PFSK-1 (cell line): ENCODE measurements at regions not wholly inside any gene's neighbourhood (a gene's known extent, or its start where the extent isn't known, plus 50 kb on each side); places are given as distances from the start of the nearest gene placed in this dataset.

ENCODE experiments used
- FOXP2 ChIP-seq: optimal IDR thresholded peaks from 2 replicates; pipeline ENCODE3; 2011; ENCODE audit warnings: borderline replicate concordance, control low read depth, inconsistent platforms; ENCODE audit not compliant: insufficient read depth; ENCODE audit errors: extremely low read length, extremely low read depth
- POLR2AphosphoS5 ChIP-seq: IDR thresholded peaks from 2 replicates; pipeline ENCODE4 v1.6.1; 2012; ENCODE audit warnings: low read depth, mild to moderate bottlenecking, control low read depth, low read length, moderate library complexity
- REST ChIP-seq, 2 experiments: IDR thresholded peaks; 2 replicates each; pipeline versions ENCODE4 v1.6.1 to v1.8.0; 2011 to 2012; ENCODE audit warnings: low read depth in 2 of 2, low read length in 2 of 2, control low read depth in 1 of 2, inconsistent platforms in 1 of 2, mild to moderate bottlenecking in 1 of 2, moderate library complexity in 1 of 2; ENCODE audit not compliant: insufficient read depth in 1 of 2
- SIN3A ChIP-seq: IDR thresholded peaks from 2 replicates; pipeline ENCODE4 v1.6.1; 2012; ENCODE audit warnings: mild to moderate bottlenecking, low read length, moderate library complexity, borderline replicate concordance; ENCODE audit not compliant: insufficient read depth
- TAF1 ChIP-seq: IDR thresholded peaks from 2 replicates; pipeline ENCODE4 v1.6.1; 2012; ENCODE audit warnings: low read length, control low read depth, borderline replicate concordance; ENCODE audit not compliant: insufficient read depth

GRCh38 chr18:30385684-30386083 is 656.9 kb downstream of the DSC3 start:
- no peak for TF ChIP-seq SIN3A
- TF ChIP-seq POLR2AphosphoS5, result no peak
- no peak for TF ChIP-seq REST (IDR thresholded peaks at IDR 0.05; ENCODE audit: insufficient read depth in 1 of 2, low read depth in 2 of 2, low read length in 2 of 2)
- no peak for TF ChIP-seq FOXP2
- TF ChIP-seq TAF1, result no peak

- no peak for TF ChIP-seq SIN3A
- no peak for TF ChIP-seq FOXP2
- TF ChIP-seq POLR2AphosphoS5, result no peak
- no peak for TF ChIP-seq TAF1
- no peak for TF ChIP-seq REST (IDR thresholded peaks at IDR 0.05; ENCODE audit: insufficient read depth in 1 of 2, low read depth in 2 of 2, low read length in 2 of 2)
Observed at GRCh38 chr18:30381826-30382225, 660.7 kb downstream of the DSC3 start.

DNA sequence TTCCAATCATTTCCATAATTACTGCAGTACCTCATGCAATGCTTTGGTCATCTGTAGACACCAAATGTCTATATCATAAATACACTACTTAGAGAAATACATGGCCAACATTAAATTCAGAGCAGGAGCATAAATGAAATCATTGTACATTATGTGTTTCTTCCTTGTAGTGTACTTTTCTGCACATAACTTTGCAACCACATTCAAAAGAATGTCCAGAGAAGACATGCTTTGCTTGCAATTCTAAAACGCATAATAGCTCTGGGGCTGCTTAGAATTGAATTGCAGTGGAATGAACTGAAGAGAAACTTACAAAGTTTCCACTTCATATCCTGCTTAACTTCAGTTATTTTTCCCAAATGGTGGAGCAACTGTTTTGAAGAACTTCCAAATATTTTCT is 664.4 kb downstream of the DSC3 start:
- TF ChIP-seq SIN3A, result no peak
- TF ChIP-seq TAF1, result no peak
- TF ChIP-seq FOXP2, result no peak
- no peak for TF ChIP-seq POLR2AphosphoS5
- no peak for TF ChIP-seq REST (IDR thresholded peaks at IDR 0.05; ENCODE audit: insufficient read depth in 1 of 2, low read depth in 2 of 2, low read length in 2 of 2)

GRCh38 chr18:30376515-30376914 is 666.0 kb downstream of the DSC3 start:
- TF ChIP-seq TAF1 (no peak), REST (IDR thresholded peaks at IDR 0.05; ENCODE audit: insufficient read depth in 1 of 2, low read depth in 2 of 2, low read length in 2 of 2) (no peak), POLR2AphosphoS5 (no peak)

DNA sequence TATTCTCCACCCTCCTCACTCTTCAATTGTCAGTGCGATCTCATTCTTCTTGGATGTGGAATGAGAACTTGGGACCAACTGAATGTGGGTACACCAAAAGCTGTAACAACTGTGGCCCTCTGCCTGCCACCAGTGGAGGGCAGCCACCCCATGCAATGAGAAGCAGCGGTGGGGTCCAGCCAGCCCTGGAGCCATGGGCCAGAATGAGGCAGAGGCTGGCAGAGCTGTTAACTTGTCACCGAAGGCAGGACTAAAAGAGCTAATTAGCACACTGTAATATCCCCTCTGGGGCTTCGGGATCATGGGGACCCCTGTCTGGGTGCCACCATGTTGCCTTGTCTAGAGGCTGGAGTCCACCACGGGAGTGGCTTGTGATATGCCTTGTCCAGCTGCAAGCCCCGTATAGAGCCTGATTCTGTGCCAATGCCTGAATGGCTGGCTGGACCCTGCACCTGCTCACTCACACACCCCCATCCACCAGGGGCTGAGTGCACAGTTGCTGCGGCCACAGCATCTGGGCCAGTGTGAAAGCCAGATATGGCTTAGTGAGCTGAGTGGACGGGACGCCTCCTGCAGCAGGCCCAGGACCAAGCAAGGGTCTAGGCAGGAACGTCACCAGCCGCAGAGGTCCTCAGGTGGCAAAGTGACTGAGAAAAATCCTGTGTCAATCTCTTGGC is 680.5 kb downstream of the DSC3 start:
- no peak for TF ChIP-seq TAF1
- no peak for TF ChIP-seq SIN3A
- no peak for TF ChIP-seq POLR2AphosphoS5
- no peak for TF ChIP-seq FOXP2
- TF ChIP-seq REST (IDR thresholded peaks at IDR 0.05; ENCODE audit: insufficient read depth in 1 of 2, low read depth in 2 of 2, low read length in 2 of 2), result no peak
